IMR-90 (cell line): ENCODE measurements at regions not wholly inside any gene's neighbourhood (a gene's known extent, or its start where the extent isn't known, plus 50 kb on each side); places are given as distances from the start of the nearest gene placed in this dataset.

ENCODE experiments used
- ATAC-seq: fragments of 200-7000 bp; cut with Tn5 transposase; 2 replicates; pipeline ENCODE4 v1.9.1; 2020; ENCODE audit warnings: low read depth, mild to moderate bottlenecking, moderate library complexity
- BruUV-seq: library from RNA; stranded (reverse); fragments of 400-500 nt; replicated peaks from 2 replicates; lab custom pipeline; 2021; lab: Mats Ljungman, UMichigan
- CTCF ChIA-PET: fragments of 300-600 bp; formaldehyde crosslinking; extraction: SDS; loops from one replicate; lab custom pipeline; 2021; ENCODE audit warnings: antibody characterized with exemption; lab: Yijun Ruan, JAX
- POLR2A ChIA-PET: fragments of 300-600 bp; sonication (Branson Sonifier 250); formaldehyde crosslinking; loops from one replicate; lab custom pipeline; 2022; ENCODE audit warnings: antibody characterized with exemption; ENCODE audit not compliant: unreplicated experiment; lab: Charles Lee
- DNase-seq: peaks from one replicate; pipeline ENCODE4 v3.0.0; 2013
- H2AFZ ChIP-seq: replicated peaks from 2 replicates; pipeline ENCODE3; 2013; ENCODE audit warnings: low read length, mild to moderate bottlenecking; ENCODE audit not compliant: poor library complexity
- H2AK5ac ChIP-seq: 2 replicates; pipeline ENCODE4 v1.6.1; 2013; ENCODE audit warnings: low read depth, low read length, inconsistent platforms
- H2AK9ac ChIP-seq: replicated peaks from 2 replicates; pipeline ENCODE3; 2013; ENCODE audit warnings: mild to moderate bottlenecking, low read depth, low read length, moderate library complexity; ENCODE audit not compliant: poor library complexity
- H2BK120ac ChIP-seq: 2 replicates; pipeline ENCODE4 v1.6.1; 2013; ENCODE audit warnings: low read depth, low read length, inconsistent platforms
- H2BK15ac ChIP-seq: 3 replicates; pipeline ENCODE4 v1.6.1; 2013; ENCODE audit warnings: low read depth, low read length, inconsistent platforms
- H2BK20ac ChIP-seq: 2 replicates; pipeline ENCODE4 v1.6.1; 2013; ENCODE audit warnings: low read depth, mild to moderate bottlenecking, inconsistent platforms, low read length, moderate library complexity
- H2BK5ac ChIP-seq: 2 replicates; pipeline ENCODE4 v1.6.1; 2013; ENCODE audit warnings: mild to moderate bottlenecking, low read depth, low read length, inconsistent platforms; ENCODE audit not compliant: poor library complexity, severe bottlenecking
- H3K14ac ChIP-seq: replicated peaks from 2 replicates; pipeline ENCODE4 v1.6.1; 2013; ENCODE audit warnings: low read depth, low read length, inconsistent platforms
- H3K18ac ChIP-seq: 2 replicates; pipeline ENCODE4 v1.6.1; 2013; ENCODE audit warnings: low read depth, low read length, control low read depth
- H3K23ac ChIP-seq: 2 replicates; pipeline ENCODE4 v1.6.1; 2013; ENCODE audit warnings: low read depth, low read length, inconsistent platforms
- H3K27ac ChIP-seq: 2 replicates; pipeline ENCODE4 v1.5.1; 2013; ENCODE audit warnings: mild to moderate bottlenecking, control low read depth, low read length; ENCODE audit not compliant: insufficient read depth
- H3K27me3 ChIP-seq: 2 replicates; pipeline ENCODE4 v1.6.1; 2013; ENCODE audit warnings: low read length; ENCODE audit not compliant: control insufficient read depth, insufficient read depth
- H3K36me3 ChIP-seq: 2 replicates; pipeline ENCODE4 v1.6.1; 2013; ENCODE audit warnings: low read length, mixed read lengths; ENCODE audit not compliant: control insufficient read depth, insufficient read depth
- H3K4ac ChIP-seq: 2 replicates; pipeline ENCODE4 v1.6.1; 2013; ENCODE audit warnings: low read depth, low read length, inconsistent platforms
- H3K4me1 ChIP-seq: 2 replicates; pipeline ENCODE4 v1.6.1; 2013; ENCODE audit warnings: low read length, mixed read lengths; ENCODE audit not compliant: control insufficient read depth, insufficient read depth
- H3K4me2 ChIP-seq: 2 replicates; pipeline ENCODE4 v1.6.1; 2013; ENCODE audit warnings: low read depth, mild to moderate bottlenecking, control low read depth, low read length, moderate library complexity
- H3K4me3 ChIP-seq: 2 replicates; pipeline ENCODE4 v1.5.1; 2013; ENCODE audit warnings: low read depth, mild to moderate bottlenecking, control low read depth, low read length, moderate library complexity; ENCODE audit not compliant: insufficient read depth
- H3K56ac ChIP-seq: 2 replicates; pipeline ENCODE4 v1.6.1; 2013; ENCODE audit warnings: low read length, inconsistent platforms; ENCODE audit not compliant: insufficient read depth; ENCODE audit errors: extremely low read depth
- H3K79me1 ChIP-seq, 2 experiments: 2 replicates each; pipeline ENCODE4 v1.6.1; 2013; ENCODE audit warnings: low read length in 2 of 2, inconsistent platforms in 1 of 2, low read depth in 1 of 2
- H3K9ac ChIP-seq: 2 replicates; pipeline ENCODE4 v1.6.1; 2013; ENCODE audit warnings: low read depth, low read length, control low read depth
- H3K9me1 ChIP-seq: 2 replicates; pipeline ENCODE4 v1.6.1; 2013; ENCODE audit warnings: low read length, inconsistent platforms; ENCODE audit not compliant: insufficient read depth
- H3K9me3 ChIP-seq: 2 replicates; pipeline ENCODE4 v1.6.1; 2013; ENCODE audit warnings: low read length; ENCODE audit not compliant: control insufficient read depth, insufficient read depth
- H4K20me1 ChIP-seq: 2 replicates; pipeline ENCODE4 v1.6.1; 2013; ENCODE audit warnings: low read length, inconsistent platforms; ENCODE audit not compliant: insufficient read depth
- H4K5ac ChIP-seq: 2 replicates; pipeline ENCODE4 v1.6.1; 2013; ENCODE audit warnings: mild to moderate bottlenecking, low read depth, low read length, control low read depth
- H4K8ac ChIP-seq, 2 experiments: 2 replicates each; pipeline ENCODE4 v1.6.1; 2013; ENCODE audit warnings: low read depth in 2 of 2, low read length in 2 of 2, control low read depth in 1 of 2, inconsistent platforms in 1 of 2
- H4K91ac ChIP-seq: 2 replicates; pipeline ENCODE4 v1.6.1; 2013; ENCODE audit warnings: low read depth, low read length, inconsistent platforms; ENCODE audit not compliant: insufficient read depth
- CEBPB ChIP-seq: IDR thresholded peaks from 2 replicates; pipeline ENCODE4 v1.6.1; 2012; ENCODE audit warnings: low read depth, low read length, improper control_type of control experiment
- MAZ ChIP-seq: IDR thresholded peaks from 2 replicates; pipeline ENCODE4 v1.6.1; 2012; ENCODE audit warnings: low read depth, mild to moderate bottlenecking, low read length, improper control_type of control experiment, moderate library complexity, borderline replicate concordance
- MXI1 ChIP-seq: IDR thresholded peaks from 2 replicates; pipeline ENCODE4 v1.6.1; 2012; ENCODE audit warnings: low read depth, mild to moderate bottlenecking, low read length, moderate library complexity, borderline replicate concordance
- SMC3 ChIP-seq: fragments of 150-350 bp; IDR thresholded peaks from 2 replicates; pipeline ENCODE4 v1.6.1; 2016; ENCODE audit warnings: low read depth, mild to moderate bottlenecking, antibody characterized with exemption, low read length, moderate library complexity
- WGBS, 2 experiments: methylation state at CpG; one replicate each; pipeline versions ENCODE4 v1.1.5 to v1.1.7; 2013; ENCODE audit warnings: missing lambda C conversion rate in 2 of 2; ENCODE audit not compliant: insufficient read length in 1 of 2; ENCODE audit errors: extremely low coverage in 2 of 2; 5-methylcytosine and 5-hydroxymethylcytosine counted together
- dilution Hi-C: fragments of 300-500 bp; cut with HindIII; formaldehyde crosslinking; loops from one replicate; pipeline ENCODE4 v1.14.3; 2018; ENCODE audit warnings: low sequenced_read_pairs; ENCODE audit not compliant: unreplicated experiment
- in situ Hi-C: fragments of 300-500 bp; cut with MboI; formaldehyde crosslinking; loops from 3 replicates; pipeline ENCODE4 v1.14.3; 2019; ENCODE audit warnings: low sequenced_read_pairs, inconsistent platforms, mixed read lengths
- intact Hi-C: fragments of 100-400 bp; cut with micrococcal nuclease; formaldehyde crosslinking; loops from 2 replicates; pipeline ENCODE4 v1.10.0; 2022

DNA sequence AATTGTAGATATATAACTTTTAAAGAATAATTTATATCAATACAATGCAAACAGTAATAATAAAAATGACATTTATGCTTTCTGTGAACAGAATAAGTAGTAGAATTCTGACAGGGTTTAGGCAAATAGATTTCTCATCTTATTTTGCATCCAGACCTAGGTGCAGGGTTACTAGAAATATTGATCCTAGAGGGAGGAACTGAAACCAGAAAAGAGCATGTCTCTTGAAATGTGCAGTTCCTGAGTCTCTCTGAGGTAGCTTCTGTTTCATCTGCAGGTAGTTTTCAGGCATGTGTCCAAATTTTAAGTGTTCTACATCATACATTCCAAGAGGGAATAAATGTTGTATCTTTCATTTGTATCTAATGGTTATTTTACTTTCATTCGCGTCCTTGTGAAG, 631.9 kb upstream of the ADGRL4 start:
- DNase-seq = no peak
- no peak overlapping the region for H4K8ac ChIP-seq
- no peaks in the 10 kb centered on the region for H4K20me1 ChIP-seq
- H3K27ac ChIP-seq = no peak overlapping the region
- no peak overlapping the region for H3K4me2 ChIP-seq
- no peak overlapping the region for H3K23ac ChIP-seq
- intact Hi-C loops = no loop called here
- no peak overlapping the region for H3K4me3 ChIP-seq
- CTCF ChIA-PET = no interaction called here
- in situ Hi-C loops = no loop called here
- no peak overlapping the region for H2AK9ac ChIP-seq
- no peak for ATAC-seq
- POLR2A ChIA-PET = no interaction called here
- H2BK120ac ChIP-seq = no peak overlapping the region
- no peaks in the 10 kb centered on the region for H3K36me3 ChIP-seq
- H4K5ac ChIP-seq = no peak overlapping the region
- H3K27me3 ChIP-seq = no peaks in the 10 kb centered on the region
- dilution Hi-C loops = no loop called here
- TF ChIP-seq MXI1 (no peak), MAZ (no peak), SMC3 (no peak), CEBPB (no peak)
- H3K14ac ChIP-seq = no peak overlapping the region
- no peaks in the 10 kb centered on the region for H3K79me1 ChIP-seq
- no peak overlapping the region for H3K9ac ChIP-seq
- H2AK5ac ChIP-seq = no peak overlapping the region
- no peak overlapping the region for H2BK15ac ChIP-seq
- BruUV-seq = no TSS peak
- WGBS, 2 experiments = 100% methylated on average over 1 of the region's 2 CpGs; no CpG with 5 or more reads in 1 of the 2 experiments
- no peak overlapping the region for H4K91ac ChIP-seq
- H2AFZ ChIP-seq = no peak overlapping the region
- no peaks in the 10 kb centered on the region for H3K4me1 ChIP-seq
- H3K18ac ChIP-seq = no peak overlapping the region
- H3K56ac ChIP-seq = no peak overlapping the region
- H2BK20ac ChIP-seq = no peak overlapping the region
- H3K9me3 ChIP-seq = no peaks in the 10 kb centered on the region
- no peak overlapping the region for H3K4ac ChIP-seq
- H2BK5ac ChIP-seq = no peak overlapping the region
- no peaks in the 10 kb centered on the region for H3K9me1 ChIP-seq
